Spleen (tissue), 11 donors: ENCODE measurements at regions not wholly inside any gene's neighbourhood (a gene's known extent, or its start where the extent isn't known, plus 50 kb on each side); places are given as distances from the start of the nearest gene placed in this dataset.

Experiments used
- DNase-seq: peaks from one replicate; pipeline ENCODE4 v3.0.0-alpha.2; 2020
- H3K27ac ChIP-seq, 8 donors: fragments of 200-600 bp; sonication (generic) in 7 of 8; 1 replicate in 4 of 8; 2 replicates in 4 of 8; pipeline versions ENCODE4 v1.5.0 to v1.8.0; 2016 to 2021; ENCODE audit warnings: inconsistent platforms in 4 of 8, mild to moderate bottlenecking in 4 of 8, moderate library complexity in 1 of 8
- H3K27me3 ChIP-seq, 7 donors: fragments of 200-600 bp; sonication (generic) in 6 of 7; replicated peaks in 1 of 7; 1 replicate in 4 of 7; 2 replicates in 3 of 7; pipeline versions ENCODE4 v1.5.0 to v1.8.0; 2016 to 2021; ENCODE audit warnings: inconsistent platforms in 3 of 7, mild to moderate bottlenecking in 1 of 7
- H3K36me3 ChIP-seq, 6 donors: fragments of 200-600 bp; sonication (generic) in 5 of 6; 1 replicate in 4 of 6; 2 replicates in 2 of 6; pipeline versions ENCODE4 v1.5.0 to v1.8.0; 2016 to 2021; ENCODE audit warnings: inconsistent platforms in 2 of 6
- H3K4me1 ChIP-seq, 6 donors: fragments of 200-600 bp; sonication (generic) in 5 of 6; 1 replicate in 3 of 6; 2 replicates in 3 of 6; pipeline versions ENCODE4 v1.5.0 to v1.8.0; 2016 to 2021; ENCODE audit warnings: inconsistent platforms in 3 of 6
- H3K4me3 ChIP-seq, 8 donors: fragments of 200-600 bp; sonication (generic) in 7 of 8; 1 replicate in 4 of 8; 2 replicates in 4 of 8; pipeline versions ENCODE4 v1.5.0 to v1.8.0; 2016 to 2021; ENCODE audit warnings: inconsistent platforms in 4 of 8, mild to moderate bottlenecking in 4 of 8, moderate library complexity in 2 of 8
- H3K9me3 ChIP-seq, 8 donors: fragments of 200-600 bp; sonication (generic) in 7 of 8; 1 replicate in 4 of 8; 2 replicates in 4 of 8; pipeline versions ENCODE4 v1.5.0 to v1.8.0; 2016 to 2021; ENCODE audit warnings: inconsistent platforms in 4 of 8
- POLR2A ChIP-seq, 3 donors: fragments of 450-650 bp; IDR thresholded peaks; one replicate each; pipeline ENCODE4 v1.5.1; 2017; ENCODE audit warnings: antibody characterized with exemption in 3 of 3, mild to moderate bottlenecking in 1 of 3
- POLR2AphosphoS5 ChIP-seq, 3 donors: sonication (generic); formaldehyde crosslinking; IDR thresholded peaks; one replicate each; pipeline ENCODE4 v1.5.1; 2017; ENCODE audit warnings: antibody characterized with exemption in 3 of 3
- WGBS, 5 donors: extraction: QIAGEN DNeasy Blood & Tissue Kit in 3 of 5; methylation state at CpG; one replicate each; pipeline versions ENCODE4 v1.1.5 to v1.1.7; 2013 to 2018; 5-methylcytosine and 5-hydroxymethylcytosine counted together
- intact Hi-C: fragments of 100-400 bp; cut with DNase I; formaldehyde crosslinking; loops from one replicate; pipeline ENCODE4 v1.15.0; 2023; ENCODE audit warnings: low total_unique reads
- TF ChIP-seq, protein P1 (sequence below), 11 experiments: fragments of 200-600 bp in 7 of 11; fragments of 450-650 bp in 4 of 11; sonication (generic) in 4 of 11; IDR thresholded peaks in 8 of 11; conservative IDR thresholded peaks in 3 of 11; 1 replicate in 7 of 11; 2 replicates in 4 of 11; pipeline versions ENCODE4 v1.4.0 to v1.8.0; 2016 to 2021; ENCODE audit warnings: antibody characterized with exemption in 11 of 11, inconsistent platforms in 4 of 11, mild to moderate bottlenecking in 1 of 11
- donor health status: healthy with polysubstance abuse.
- donor health status: DM: no; HTN: no; CAD: no; lungs with moderate emphysema.
- donor health status: DM: no; HTN: no; CAD: no.
- donor health status: Bipolar disorder and iron deficiency.
- donor health status: healthy.
- donor health status: DM: no; HTN: no; CAD: no.
- donor health status: DM: yes; HTN: yes; CAD: no.

DNA sequence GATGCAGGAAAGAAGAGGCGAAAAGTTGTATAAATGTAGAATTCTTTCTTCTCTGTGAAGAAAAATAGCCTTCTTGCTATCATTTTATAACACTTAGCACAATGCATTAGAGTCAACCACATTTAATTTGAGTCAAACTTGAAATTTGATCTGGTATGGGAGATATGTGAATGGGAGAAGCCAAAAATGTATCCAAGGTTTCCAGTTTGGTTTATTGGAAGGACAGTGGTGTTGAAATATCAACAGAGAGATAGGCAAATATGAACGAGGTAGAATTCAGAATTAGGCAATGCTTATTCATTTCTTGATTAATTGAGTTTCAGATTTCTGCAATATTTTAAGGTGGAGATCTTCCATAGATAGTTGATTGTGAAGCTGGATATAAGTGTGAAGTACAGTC lies 991.9 kb upstream of the CHAC2 start:
- no peaks in the 10 kb centered on the region for H3K36me3 ChIP-seq
- TF ChIP-seq, protein P1, sequence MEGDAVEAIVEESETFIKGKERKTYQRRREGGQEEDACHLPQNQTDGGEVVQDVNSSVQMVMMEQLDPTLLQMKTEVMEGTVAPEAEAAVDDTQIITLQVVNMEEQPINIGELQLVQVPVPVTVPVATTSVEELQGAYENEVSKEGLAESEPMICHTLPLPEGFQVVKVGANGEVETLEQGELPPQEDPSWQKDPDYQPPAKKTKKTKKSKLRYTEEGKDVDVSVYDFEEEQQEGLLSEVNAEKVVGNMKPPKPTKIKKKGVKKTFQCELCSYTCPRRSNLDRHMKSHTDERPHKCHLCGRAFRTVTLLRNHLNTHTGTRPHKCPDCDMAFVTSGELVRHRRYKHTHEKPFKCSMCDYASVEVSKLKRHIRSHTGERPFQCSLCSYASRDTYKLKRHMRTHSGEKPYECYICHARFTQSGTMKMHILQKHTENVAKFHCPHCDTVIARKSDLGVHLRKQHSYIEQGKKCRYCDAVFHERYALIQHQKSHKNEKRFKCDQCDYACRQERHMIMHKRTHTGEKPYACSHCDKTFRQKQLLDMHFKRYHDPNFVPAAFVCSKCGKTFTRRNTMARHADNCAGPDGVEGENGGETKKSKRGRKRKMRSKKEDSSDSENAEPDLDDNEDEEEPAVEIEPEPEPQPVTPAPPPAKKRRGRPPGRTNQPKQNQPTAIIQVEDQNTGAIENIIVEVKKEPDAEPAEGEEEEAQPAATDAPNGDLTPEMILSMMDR (IDR thresholded peaks at IDR 0.05 in 8 of 11, conservative IDR thresholded peaks at IDR 0.05 in 3 of 11), result no peak
- TF ChIP-seq POLR2AphosphoS5 (IDR thresholded peaks at IDR 0.05) (no peak), POLR2A (IDR thresholded peaks at IDR 0.05) (no peak)
- H3K27me3 ChIP-seq, result no peaks in the 10 kb centered on the region
- no peaks in the 10 kb centered on the region for H3K4me1 ChIP-seq
- intact Hi-C loops, result no loop called here
- 68 to 85% (median 81%) methylated on average over 2 of the region's 2 CpGs for WGBS, 5 donors
- peaks cover 0 to 19% (median 9%) of the 10 kb centered on the region in 8 donors for H3K9me3 ChIP-seq
- no peak overlapping the region for H3K27ac ChIP-seq
- no peak overlapping the region for H3K4me3 ChIP-seq
- no peak for DNase-seq

DNA sequence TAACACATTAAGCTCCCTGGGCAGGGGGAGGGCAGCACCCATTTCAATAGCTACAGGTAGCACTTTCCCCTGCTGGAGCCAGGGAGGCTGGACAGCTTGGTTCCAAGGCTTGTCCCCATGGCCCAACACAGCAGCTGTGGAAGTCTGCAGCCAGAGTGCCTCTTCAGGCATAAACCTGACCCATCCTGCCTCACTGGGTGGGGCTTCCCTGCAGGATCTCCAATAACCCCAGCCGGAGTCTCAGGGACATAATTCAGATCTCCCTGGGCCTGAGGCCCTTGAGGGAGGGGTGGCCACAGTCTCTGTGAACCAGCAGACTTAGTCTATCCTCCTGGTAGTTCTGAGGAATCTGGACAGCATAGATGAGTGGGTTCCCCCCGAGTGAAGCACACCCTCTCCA lies 1001.9 kb upstream of the CHAC2 start:
- H3K4me1 ChIP-seq, result no peaks in the 10 kb centered on the region
- no peak overlapping the region for H3K27ac ChIP-seq
- intact Hi-C loops, result no loop called here
- peaks cover 0 to 12% (median 4%) of the 10 kb centered on the region in 8 donors for H3K9me3 ChIP-seq
- no peaks in the 10 kb centered on the region for H3K36me3 ChIP-seq
- WGBS, 5 donors, result 64 to 82% (median 74%) methylated on average over 1 to 2 of the region's 2 CpGs
- no peaks in the 10 kb centered on the region for H3K27me3 ChIP-seq
- no peak overlapping the region for H3K4me3 ChIP-seq
- no peak for DNase-seq
- TF ChIP-seq, protein P1 (IDR thresholded peaks at IDR 0.05 in 8 of 11, conservative IDR thresholded peaks at IDR 0.05 in 3 of 11), result no peak
- TF ChIP-seq POLR2AphosphoS5 (IDR thresholded peaks at IDR 0.05), result no peak
- no peak for TF ChIP-seq POLR2A (IDR thresholded peaks at IDR 0.05)

DNA sequence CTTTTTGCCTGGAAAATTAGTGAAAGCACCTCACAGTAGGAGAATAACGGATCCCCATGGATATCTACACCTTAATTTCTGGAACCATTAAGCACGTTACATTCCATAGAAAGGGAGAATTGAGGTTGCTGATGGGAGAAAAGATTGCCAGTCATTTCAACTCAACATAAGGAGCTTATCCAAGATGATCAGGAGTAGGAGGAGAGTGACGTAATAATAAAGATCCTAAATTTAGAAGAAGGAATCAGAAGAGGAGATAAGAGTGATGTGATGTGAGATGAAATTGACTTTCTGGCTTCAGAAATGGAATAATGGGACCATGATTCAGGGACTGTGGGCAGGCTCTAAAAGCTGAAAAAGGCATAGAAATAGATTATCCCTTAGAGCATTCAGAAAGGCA lies 1017.8 kb upstream of the CHAC2 start:
- Histone ChIP-seq H3K27ac (no peak overlapping the region), H3K4me3 (no peak overlapping the region), H3K36me3 (no peaks in the 10 kb centered on the region), H3K27me3 (no peaks in the 10 kb centered on the region), H3K4me1 (no peaks in the 10 kb centered on the region), H3K9me3 (peaks cover 0 to 51% (median 22%) of the 10 kb centered on the region in 8 donors)
- WGBS, 5 donors, result 78 to 86% (median 84%) methylated on average over 3 of the region's 3 CpGs
- no peak for DNase-seq
- TF ChIP-seq POLR2A (IDR thresholded peaks at IDR 0.05) (no peak), POLR2AphosphoS5 (IDR thresholded peaks at IDR 0.05) (no peak)
- TF ChIP-seq, protein P1 (IDR thresholded peaks at IDR 0.05 in 8 of 11, conservative IDR thresholded peaks at IDR 0.05 in 3 of 11), result no peak
- intact Hi-C loops, result no loop called here

DNA sequence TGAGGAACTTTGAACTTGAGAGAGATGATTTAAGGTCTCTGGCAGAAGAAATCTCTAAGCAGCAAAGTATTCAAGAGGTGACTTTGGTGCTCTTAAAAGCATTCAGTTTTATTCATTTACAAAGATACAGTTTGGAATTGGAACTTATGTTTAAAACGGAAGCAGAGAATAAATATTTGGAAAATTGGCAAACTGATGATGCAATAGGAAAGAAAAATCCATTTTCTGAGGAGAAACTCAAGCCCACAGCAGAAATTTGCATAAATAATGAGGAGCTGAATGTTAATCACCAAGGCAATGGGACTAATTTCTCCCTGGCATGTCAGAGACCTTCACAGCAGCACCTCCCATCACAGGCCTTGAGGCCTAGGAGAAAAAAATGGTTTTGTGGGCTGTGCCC lies 1022.5 kb upstream of the CHAC2 start:
- no peak for DNase-seq
- Histone ChIP-seq H3K4me1 (no peaks in the 10 kb centered on the region), H3K27ac (no peak overlapping the region), H3K4me3 (no peak overlapping the region), H3K27me3 (no peaks in the 10 kb centered on the region), H3K9me3 (peaks cover 0 to 47% (median 24%) of the 10 kb centered on the region in 8 donors), H3K36me3 (no peaks in the 10 kb centered on the region)
- TF ChIP-seq, protein P1 (IDR thresholded peaks at IDR 0.05 in 8 of 11, conservative IDR thresholded peaks at IDR 0.05 in 3 of 11), result no peak
- TF ChIP-seq POLR2A (IDR thresholded peaks at IDR 0.05), result no peak
- TF ChIP-seq POLR2AphosphoS5 (IDR thresholded peaks at IDR 0.05), result no peak
- WGBS, 5 donors, result 78 to 93% (median 88%) methylated on average over 1 of the region's 1 CpG
- intact Hi-C loops, result no loop called here
